ENCODE measurements at regions not wholly inside any gene's neighbourhood (a gene's known extent, or its start where the extent isn't known, plus 50 kb on each side); places are given as distances from the start of the nearest gene placed in this dataset.

- no peaks in the 10 kb centered on the region for H3K9me3 Mint-ChIP-seq
- no peak overlapping the region for H3K27ac ChIP-seq (ENCODE audit: low read depth in 1 of 2, low read length in 2 of 2)
- H3K4me1 ChIP-seq (ENCODE audit: control insufficient read depth in 1 of 2, insufficient read depth in 2 of 2, low read length in 2 of 2) = peaks cover 0 to 7% of the 10 kb centered on the region in 2 donors
- no peaks in the 10 kb centered on the region for H3K36me3 ChIP-seq (replicated peaks in 1 of 2; ENCODE audit: control insufficient read depth in 1 of 2, insufficient read depth in 2 of 2, low read length in 2 of 2)
- H3K4me2 ChIP-seq (replicated peaks; ENCODE audit: extremely low read depth, low read length, poor library complexity, severe bottlenecking) = no peak overlapping the region
- no peak for DNase-seq
- H3K36me3 Mint-ChIP-seq = no peaks in the 10 kb centered on the region
- H3K4me3 Mint-ChIP-seq = no peak overlapping the region
- H3K79me2 ChIP-seq (ENCODE audit: insufficient read depth, low read length) = no peaks in the 10 kb centered on the region
- TF ChIP-seq, protein P1, sequence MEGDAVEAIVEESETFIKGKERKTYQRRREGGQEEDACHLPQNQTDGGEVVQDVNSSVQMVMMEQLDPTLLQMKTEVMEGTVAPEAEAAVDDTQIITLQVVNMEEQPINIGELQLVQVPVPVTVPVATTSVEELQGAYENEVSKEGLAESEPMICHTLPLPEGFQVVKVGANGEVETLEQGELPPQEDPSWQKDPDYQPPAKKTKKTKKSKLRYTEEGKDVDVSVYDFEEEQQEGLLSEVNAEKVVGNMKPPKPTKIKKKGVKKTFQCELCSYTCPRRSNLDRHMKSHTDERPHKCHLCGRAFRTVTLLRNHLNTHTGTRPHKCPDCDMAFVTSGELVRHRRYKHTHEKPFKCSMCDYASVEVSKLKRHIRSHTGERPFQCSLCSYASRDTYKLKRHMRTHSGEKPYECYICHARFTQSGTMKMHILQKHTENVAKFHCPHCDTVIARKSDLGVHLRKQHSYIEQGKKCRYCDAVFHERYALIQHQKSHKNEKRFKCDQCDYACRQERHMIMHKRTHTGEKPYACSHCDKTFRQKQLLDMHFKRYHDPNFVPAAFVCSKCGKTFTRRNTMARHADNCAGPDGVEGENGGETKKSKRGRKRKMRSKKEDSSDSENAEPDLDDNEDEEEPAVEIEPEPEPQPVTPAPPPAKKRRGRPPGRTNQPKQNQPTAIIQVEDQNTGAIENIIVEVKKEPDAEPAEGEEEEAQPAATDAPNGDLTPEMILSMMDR (IDR thresholded peaks at IDR 0.05) = no peak
- no peaks in the 10 kb centered on the region for H3K27me3 ChIP-seq (ENCODE audit: control insufficient read depth in 2 of 2, insufficient read depth in 2 of 2, low read length in 2 of 2)
- no peak overlapping the region for H3K9ac ChIP-seq (ENCODE audit: insufficient read depth, low read length, poor library complexity, severe bottlenecking)
- H3K9me3 ChIP-seq (replicated peaks in 1 of 2; ENCODE audit: control insufficient read depth in 1 of 2, insufficient read depth in 1 of 2, low read length in 2 of 2) = no peaks in the 10 kb centered on the region
- no peak overlapping the region for H2AFZ ChIP-seq (ENCODE audit: insufficient read depth, low read depth, low read length, poor library complexity, severe bottlenecking)
- H3K4me1 Mint-ChIP-seq = peaks cover 5% of the 10 kb centered on the region
- no peak overlapping the region for H3K27ac Mint-ChIP-seq
- H3K27me3 Mint-ChIP-seq (ENCODE audit: low read depth in 3 of 3) = peaks cover 0 to 4% (median 0%) of the 10 kb centered on the region in 3 donors
- no CpG with 5 or more reads among the region's 6 CpGs for WGBS (ENCODE audit: insufficient coverage)
- intact Hi-C loops (cut with micrococcal nuclease) = no loop called here
- H4K20me1 ChIP-seq (ENCODE audit: insufficient read depth, low read length) = no peaks in the 10 kb centered on the region
- no peak overlapping the region for H3K4me3 ChIP-seq (replicated peaks in 1 of 3; ENCODE audit: low read depth in 2 of 3, low read length in 3 of 3)
These were observed 83.5 kb downstream of the HRH4 start for GRCh38 chr18:24543795-24544498.

GRCh38 chr18:24544949-24545348, 84.5 kb downstream of the HRH4 start:
- peaks cover 0 to 7% of the 10 kb centered on the region in 2 donors for H3K4me1 ChIP-seq (ENCODE audit: control insufficient read depth in 1 of 2, insufficient read depth in 2 of 2, low read length in 2 of 2)
- H2AFZ ChIP-seq (ENCODE audit: insufficient read depth, low read depth, low read length, poor library complexity, severe bottlenecking) = no peak overlapping the region
- no peaks in the 10 kb centered on the region for H3K9me3 Mint-ChIP-seq
- no peaks in the 10 kb centered on the region for H3K79me2 ChIP-seq (ENCODE audit: insufficient read depth, low read length)
- no peaks in the 10 kb centered on the region for H3K36me3 ChIP-seq (replicated peaks in 1 of 2; ENCODE audit: control insufficient read depth in 1 of 2, insufficient read depth in 2 of 2, low read length in 2 of 2)
- WGBS (ENCODE audit: insufficient coverage) = 100% methylated on average over 1 of the region's 4 CpGs
- peaks cover 5% of the 10 kb centered on the region for H3K4me1 Mint-ChIP-seq
- no peak for DNase-seq
- no peaks in the 10 kb centered on the region for H4K20me1 ChIP-seq (ENCODE audit: insufficient read depth, low read length)
- H3K9ac ChIP-seq (ENCODE audit: insufficient read depth, low read length, poor library complexity, severe bottlenecking) = no peak overlapping the region
- TF ChIP-seq, protein P1 (IDR thresholded peaks at IDR 0.05) = no peak
- H3K4me3 Mint-ChIP-seq = no peak overlapping the region
- H3K9me3 ChIP-seq (replicated peaks in 1 of 2; ENCODE audit: control insufficient read depth in 1 of 2, insufficient read depth in 1 of 2, low read length in 2 of 2) = no peaks in the 10 kb centered on the region
- no peak overlapping the region for H3K27ac Mint-ChIP-seq
- H3K4me2 ChIP-seq (replicated peaks; ENCODE audit: extremely low read depth, low read length, poor library complexity, severe bottlenecking) = no peak overlapping the region
- H3K4me3 ChIP-seq (replicated peaks in 1 of 3; ENCODE audit: low read depth in 2 of 3, low read length in 3 of 3) = no peak overlapping the region
- H3K27me3 Mint-ChIP-seq (ENCODE audit: low read depth in 3 of 3) = peaks cover 0 to 4% (median 0%) of the 10 kb centered on the region in 3 donors
- H3K27ac ChIP-seq (ENCODE audit: low read depth in 1 of 2, low read length in 2 of 2) = no peak overlapping the region
- intact Hi-C loops (cut with micrococcal nuclease) = no loop called here
- no peaks in the 10 kb centered on the region for H3K36me3 Mint-ChIP-seq
- H3K27me3 ChIP-seq (ENCODE audit: control insufficient read depth in 2 of 2, insufficient read depth in 2 of 2, low read length in 2 of 2) = no peaks in the 10 kb centered on the region

All from CD14-positive monocyte (primary cell).